Mesothelial cell of epicardium (in vitro differentiated cells): ENCODE measurements at regions not wholly inside any gene's neighbourhood (a gene's known extent, or its start where the extent isn't known, plus 50 kb on each side); places are given as distances from the start of the nearest gene placed in this dataset.

Source experiments
- DNase-seq, 2 experiments: peaks; one replicate each; pipeline ENCODE4 v3.0.0; 2021; ENCODE audit warnings: low spot score in 2 of 2; ENCODE audit not compliant: unreplicated experiment in 2 of 2
- H3K27ac Mint-ChIP-seq: 2 replicates; pipeline ENCODE4 v1.8.0; 2021; ENCODE audit warnings: mixed read lengths
- H3K27me3 Mint-ChIP-seq: 2 replicates; pipeline ENCODE4 v1.8.0; 2021; ENCODE audit warnings: low read depth, mixed read lengths
- H3K36me3 Mint-ChIP-seq: 2 replicates; pipeline ENCODE4 v1.8.0; 2021; ENCODE audit warnings: mixed read lengths
- H3K4me1 Mint-ChIP-seq: 2 replicates; pipeline ENCODE4 v1.8.0; 2021; ENCODE audit warnings: mixed read lengths
- H3K4me3 Mint-ChIP-seq: 2 replicates; pipeline ENCODE4 v1.8.0; 2021; ENCODE audit warnings: mild to moderate bottlenecking, moderate library complexity, mixed read lengths
- H3K9me3 Mint-ChIP-seq: 2 replicates; pipeline ENCODE4 v1.8.0; 2021; ENCODE audit warnings: mixed read lengths
- CTCF ChIP-seq: fragments of 200-600 bp; sonication (generic); IDR thresholded peaks from one replicate; pipeline ENCODE4 v1.5.0; 2021; ENCODE audit warnings: antibody characterized with exemption; ENCODE audit not compliant: unreplicated experiment

- Mint-ChIP-seq H3K27me3 (no peaks in the 10 kb centered on the region), H3K9me3 (no peaks in the 10 kb centered on the region), H3K27ac (peak overlapping the region; percentile 97), H3K36me3 (no peaks in the 10 kb centered on the region), H3K4me3 (no peak overlapping the region), H3K4me1 (peaks cover 49% of the 10 kb centered on the region)
- DNase-seq, result no peak
- no peak for TF ChIP-seq CTCF
These were observed 112.6 kb upstream of the ERRFI1 start for GRCh38 chr1:8138673-8139072.

- no peak for DNase-seq
- H3K36me3 Mint-ChIP-seq, result no peaks in the 10 kb centered on the region
- H3K4me1 Mint-ChIP-seq, result peaks cover 47% of the 10 kb centered on the region
- TF ChIP-seq CTCF, result no peak
- no peaks in the 10 kb centered on the region for H3K27me3 Mint-ChIP-seq
- H3K27ac Mint-ChIP-seq, result peak overlapping the region; percentile 97
- no peaks in the 10 kb centered on the region for H3K9me3 Mint-ChIP-seq
- H3K4me3 Mint-ChIP-seq, result peak overlapping the region; percentile 30
These were observed 111.6 kb upstream of the ERRFI1 start for GRCh38 chr1:8137481-8138244.

- H3K4me3 Mint-ChIP-seq, result no peak overlapping the region
- H3K27me3 Mint-ChIP-seq, result no peaks in the 10 kb centered on the region
- H3K9me3 Mint-ChIP-seq, result no peaks in the 10 kb centered on the region
- DNase-seq, result no peak
- no peaks in the 10 kb centered on the region for H3K36me3 Mint-ChIP-seq
- no peak for TF ChIP-seq CTCF
- peaks cover 50% of the 10 kb centered on the region for H3K4me1 Mint-ChIP-seq
- peak overlapping the region; percentile 97 for H3K27ac Mint-ChIP-seq
These were observed 110.7 kb upstream of the ERRFI1 start for GRCh38 chr1:8136766-8137165.

GRCh38 chr1:8135250-8135649 is 109.1 kb upstream of the ERRFI1 start:
- Mint-ChIP-seq H3K4me1 (peaks cover 48% of the 10 kb centered on the region), H3K36me3 (no peaks in the 10 kb centered on the region), H3K4me3 (no peak overlapping the region), H3K9me3 (no peaks in the 10 kb centered on the region), H3K27ac (peak overlapping the region; percentile 2), H3K27me3 (no peaks in the 10 kb centered on the region)
- no peak for DNase-seq
- no peak for TF ChIP-seq CTCF

GRCh38 chr1:8134546-8135235 is 108.6 kb upstream of the ERRFI1 start:
- Mint-ChIP-seq H3K36me3 (no peaks in the 10 kb centered on the region), H3K4me1 (peaks cover 46% of the 10 kb centered on the region), H3K27me3 (no peaks in the 10 kb centered on the region), H3K9me3 (no peaks in the 10 kb centered on the region), H3K27ac (peak overlapping the region; percentile 31), H3K4me3 (no peak overlapping the region)
- DNase-seq, result no peak
- TF ChIP-seq CTCF, result no peak
